NB4 (cell line): ENCODE measurements at regions not wholly inside any gene's neighbourhood (a gene's known extent, or its start where the extent isn't known, plus 50 kb on each side); places are given as distances from the start of the nearest gene placed in this dataset.

Experiments
- CTCF ChIP-seq: IDR thresholded peaks from one replicate; pipeline ENCODE4 v1.5.1; 2012; ENCODE audit warnings: low read depth, low read length
- MYC ChIP-seq: IDR thresholded peaks from 2 replicates; pipeline ENCODE4 v1.6.1; 2011; ENCODE audit warnings: low read depth, low read length
- POLR2A ChIP-seq: IDR thresholded peaks from 2 replicates; pipeline ENCODE4 v1.6.1; 2011; ENCODE audit warnings: mild to moderate bottlenecking; ENCODE audit not compliant: insufficient read length; ENCODE audit errors: extremely low read depth
- TF ChIP-seq, protein P1 (sequence below): IDR thresholded peaks from 2 replicates; pipeline ENCODE4 v1.6.1; 2011; ENCODE audit warnings: low read depth, low read length

- no peak for TF ChIP-seq CTCF
- TF ChIP-seq POLR2A: no peak
- TF ChIP-seq, protein P1, sequence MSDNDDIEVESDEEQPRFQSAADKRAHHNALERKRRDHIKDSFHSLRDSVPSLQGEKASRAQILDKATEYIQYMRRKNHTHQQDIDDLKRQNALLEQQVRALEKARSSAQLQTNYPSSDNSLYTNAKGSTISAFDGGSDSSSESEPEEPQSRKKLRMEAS: no peak
- TF ChIP-seq MYC: no peak
These were observed 50.6 kb upstream of the SPPL2A start for GRCh38 chr15:50815958-50816590.
